Embryonic facial prominence (tissue), 1 donor: ENCODE measurements at regions not wholly inside any gene's neighbourhood (a gene's known extent, or its start where the extent isn't known, plus 50 kb on each side); places are given as distances from the start of the nearest gene placed in this dataset.

ENCODE experiments used
- DNase-seq: peaks from one replicate; pipeline ENCODE4 v3.0.0-alpha.2; 2016; ENCODE audit errors: extremely low spot score

- no peak for DNase-seq
Observed at GRCh38 chr6:113493991-113494390, 363.2 kb upstream of the MARCKS start.

GRCh38 chr6:113495521-113495920, 361.6 kb upstream of the MARCKS start:
- DNase-seq: no peak

DNA sequence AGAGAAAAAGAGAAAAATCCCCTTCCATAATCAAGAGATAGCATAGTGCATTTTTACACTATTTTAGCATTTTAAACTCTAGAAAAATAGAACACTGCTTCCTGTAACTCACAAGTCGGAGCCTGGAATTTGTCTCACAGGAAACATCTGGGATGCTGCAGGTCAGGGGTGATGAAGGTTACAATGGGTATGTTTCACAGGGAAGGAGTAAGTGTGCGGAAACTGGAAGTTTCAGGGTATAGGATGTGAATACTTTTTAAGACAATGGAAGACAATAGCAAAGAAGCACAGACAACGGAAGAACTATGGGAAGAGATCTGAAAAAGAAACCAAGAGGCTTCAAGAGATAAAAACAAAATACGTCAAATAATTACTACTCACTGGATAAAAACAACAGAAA, 361.0 kb upstream of the MARCKS start:
- no peak for DNase-seq

DNA sequence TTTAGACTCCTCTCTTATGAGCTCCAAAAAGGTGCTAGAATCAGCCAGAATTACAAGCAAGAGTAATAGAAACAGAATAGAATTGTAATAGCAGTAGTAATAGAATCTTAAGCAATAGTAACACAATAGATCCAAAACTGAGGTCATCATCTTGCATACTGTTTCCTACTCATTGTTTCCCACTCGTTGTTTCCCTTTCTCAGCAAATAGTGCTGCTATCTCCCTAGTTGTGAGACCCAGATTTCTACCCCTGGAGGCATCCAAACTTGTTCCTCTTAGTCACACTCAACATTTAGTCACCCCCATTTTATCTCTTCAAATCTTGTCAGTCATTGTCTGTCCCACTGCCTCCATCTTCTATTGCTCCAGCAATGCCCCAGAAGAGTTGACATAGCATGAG, 356.9 kb upstream of the MARCKS start:
- DNase-seq: no peak

DNA sequence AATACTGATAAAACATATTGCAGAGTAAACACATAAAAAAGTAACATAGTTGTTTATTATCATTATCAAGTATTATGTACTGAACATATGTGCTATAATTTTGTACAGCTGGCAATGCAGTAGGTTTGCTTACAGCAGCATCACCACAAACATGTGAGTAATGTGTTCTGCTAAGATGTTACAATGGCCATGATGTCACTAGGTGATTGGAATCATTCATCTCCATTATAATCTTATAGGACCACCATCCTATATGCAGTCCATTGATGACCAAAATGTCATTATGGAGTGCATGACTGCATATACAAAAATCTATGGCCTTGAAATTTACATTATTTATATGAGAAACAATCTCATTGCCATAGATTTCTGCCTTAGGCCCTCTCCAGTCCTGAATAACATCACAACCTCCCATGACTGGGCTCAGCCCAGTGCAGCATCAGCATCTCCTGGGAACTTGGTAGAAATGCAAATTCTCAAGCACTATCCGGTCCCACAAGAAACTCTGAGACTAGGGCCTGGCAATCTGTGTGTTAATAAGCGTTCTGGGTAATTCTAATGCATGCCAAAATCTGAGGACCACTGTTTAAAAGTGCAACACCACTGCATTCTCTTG, 352.0 kb upstream of the MARCKS start:
- no peak for DNase-seq

GRCh38 chr6:113508249-113508648, 348.9 kb upstream of the MARCKS start:
- DNase-seq: no peak

DNA sequence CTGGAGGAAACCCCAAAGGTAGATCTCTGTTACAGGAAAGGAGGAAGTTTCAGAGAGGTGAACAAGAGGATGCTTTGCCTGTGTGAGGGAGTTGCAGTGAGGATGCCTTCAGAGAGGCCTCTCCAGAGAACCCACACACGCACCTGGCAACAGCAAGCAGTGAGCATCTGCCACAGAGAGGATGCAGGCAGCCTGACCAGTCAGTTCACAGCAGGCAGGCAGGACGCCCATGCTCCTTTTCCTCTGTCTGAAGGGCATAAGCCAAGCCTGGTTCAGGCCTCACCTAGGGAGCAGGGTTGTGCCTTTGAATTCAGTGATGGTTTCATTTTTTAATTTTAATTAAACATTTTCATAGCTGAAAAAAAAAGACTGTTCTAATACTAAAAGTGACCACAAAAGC, 346.0 kb upstream of the MARCKS start:
- DNase-seq: no peak

DNA sequence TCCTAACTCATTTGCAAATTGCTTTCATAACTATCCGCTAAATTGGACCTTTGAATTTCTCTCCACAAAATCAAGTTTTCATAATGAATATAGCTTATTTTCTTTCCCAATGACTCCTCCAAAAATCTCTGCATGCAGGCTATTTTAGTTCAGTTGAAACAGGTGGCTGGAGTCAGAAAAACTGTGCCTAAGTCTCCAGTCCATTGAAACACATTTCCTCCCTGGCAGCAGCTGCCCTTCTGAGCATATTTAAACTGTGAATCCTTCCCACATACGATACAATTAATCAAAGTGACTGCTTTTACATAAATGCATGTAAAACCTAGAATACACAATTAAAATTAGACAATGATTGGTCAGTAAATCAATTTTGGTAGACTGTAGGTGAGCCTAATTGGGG, 344.6 kb upstream of the MARCKS start:
- no peak for DNase-seq

- no peak for DNase-seq
Observed at GRCh38 chr6:113513086-113513485, 344.1 kb upstream of the MARCKS start.

DNA sequence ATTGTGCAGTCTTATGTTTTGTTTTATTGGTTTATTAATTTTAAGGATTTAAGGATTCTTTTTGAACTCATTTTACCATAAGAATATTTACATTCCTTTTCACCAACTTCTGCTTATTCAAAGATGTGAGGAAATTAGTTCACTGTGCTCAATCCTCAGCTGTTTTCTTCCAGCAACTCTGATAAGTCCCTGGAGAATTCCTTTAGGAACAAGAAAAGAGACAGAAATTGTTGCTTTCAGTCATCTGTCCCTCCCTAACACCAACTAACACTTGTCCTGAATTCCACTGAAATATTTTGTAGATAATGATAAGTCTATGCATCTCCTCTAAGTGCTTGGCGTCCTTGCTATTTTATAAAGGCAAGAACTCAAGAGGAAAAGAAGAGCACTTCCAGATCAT, 334.8 kb upstream of the MARCKS start:
- DNase-seq: no peak

DNA sequence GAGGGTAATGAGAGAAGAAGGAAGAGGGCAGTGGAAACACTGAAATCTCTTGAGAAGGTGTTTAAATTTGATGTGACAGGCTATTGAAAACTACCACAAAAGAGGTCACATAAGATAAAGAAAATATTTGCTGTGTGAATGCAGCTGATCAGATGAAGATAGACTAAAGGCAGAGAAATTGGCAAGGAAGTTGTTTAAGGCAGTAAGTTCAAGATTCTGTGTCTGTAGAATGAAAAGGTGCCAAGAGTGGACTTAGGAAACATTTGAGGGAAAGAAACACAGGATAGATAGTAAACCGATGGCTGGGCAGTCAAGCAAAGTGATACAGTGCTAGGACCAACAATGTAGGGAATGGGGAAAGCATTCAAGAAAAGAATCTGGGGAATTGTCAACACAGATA, 332.3 kb upstream of the MARCKS start:
- DNase-seq: no peak

- no peak for DNase-seq
Observed at GRCh38 chr6:113526553-113526952, 330.6 kb upstream of the MARCKS start.

GRCh38 chr6:113526995-113527394, 330.1 kb upstream of the MARCKS start:
- no peak for DNase-seq

GRCh38 chr6:113528111-113528510, 329.0 kb upstream of the MARCKS start:
- DNase-seq: no peak

GRCh38 chr6:113529196-113529595, 327.9 kb upstream of the MARCKS start:
- no peak for DNase-seq

DNA sequence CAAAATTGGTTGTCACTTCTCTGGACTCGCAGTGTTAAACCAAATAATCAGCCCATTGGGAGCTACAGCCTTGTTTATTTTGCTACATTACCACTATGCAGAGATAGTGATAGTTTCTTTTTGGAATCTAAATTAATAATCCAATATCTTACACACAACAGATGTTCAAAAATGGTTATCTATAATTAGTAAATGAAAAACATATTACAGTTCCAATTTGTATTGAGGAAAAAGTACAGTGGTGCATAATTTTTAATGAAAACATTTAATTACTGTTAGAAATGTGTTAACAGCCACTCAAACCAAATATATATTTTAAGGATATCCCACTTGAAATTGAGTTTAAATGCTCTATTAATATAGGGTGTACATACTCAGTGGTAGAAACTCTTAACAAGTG, 327.3 kb upstream of the MARCKS start:
- no peak for DNase-seq

GRCh38 chr6:113530769-113531168, 326.4 kb upstream of the MARCKS start:
- DNase-seq: no peak

GRCh38 chr6:113539202-113539601, 317.9 kb upstream of the MARCKS start:
- DNase-seq: no peak

DNA sequence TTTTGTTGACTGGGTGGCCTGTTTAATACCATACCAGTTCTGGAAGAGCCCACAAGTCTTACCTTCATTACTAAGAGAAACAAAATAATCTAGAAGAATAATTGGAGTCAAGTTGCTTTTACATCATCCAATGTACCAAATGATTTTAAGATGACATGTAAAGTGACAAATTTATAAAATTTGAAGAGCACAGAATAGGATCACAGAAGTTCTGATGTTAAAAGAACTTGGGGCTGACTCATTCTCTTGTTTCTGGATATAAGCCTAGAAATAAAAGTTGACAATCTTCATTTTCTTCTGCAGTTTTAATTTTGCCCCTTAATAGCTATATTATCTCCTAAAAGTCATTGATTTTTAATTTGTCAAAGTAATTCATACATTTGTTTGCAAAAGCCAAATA, 317.5 kb upstream of the MARCKS start:
- no peak for DNase-seq

DNA sequence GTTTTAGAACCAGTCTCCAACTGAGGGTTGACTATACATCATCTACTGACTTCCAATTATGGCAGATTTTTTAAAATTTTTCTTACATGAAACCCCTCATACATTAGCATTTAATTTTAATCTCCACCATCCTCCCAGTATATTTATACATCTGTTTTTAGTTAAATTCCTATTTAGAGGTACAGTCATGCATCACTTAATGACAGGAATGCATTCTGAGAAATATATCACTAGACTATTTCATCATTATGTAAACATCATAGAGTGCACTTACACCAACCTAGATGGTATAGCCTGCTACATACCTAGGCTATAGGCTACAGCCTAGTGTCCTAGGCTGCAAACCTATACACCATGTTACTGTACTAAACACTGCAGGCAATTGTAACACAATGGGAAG, 316.7 kb upstream of the MARCKS start:
- no peak for DNase-seq

DNA sequence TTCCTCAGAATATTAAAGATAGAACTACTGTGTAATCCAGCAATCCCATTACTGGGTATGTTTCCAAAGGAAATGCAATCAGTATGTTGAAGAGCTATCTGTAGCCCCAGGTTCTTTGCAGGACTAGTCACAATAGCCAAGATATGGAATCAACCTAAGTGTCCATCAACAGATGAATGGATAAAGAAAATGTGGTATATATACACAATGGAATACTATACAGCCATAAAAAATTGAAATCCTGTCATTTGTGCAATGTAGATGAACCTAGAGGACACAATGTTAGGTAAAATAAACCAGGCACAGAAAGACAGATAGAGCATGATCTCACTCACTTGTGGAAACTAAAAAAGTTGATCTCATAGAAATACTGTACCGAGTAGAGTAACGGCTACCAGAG, 306.0 kb upstream of the MARCKS start:
- no peak for DNase-seq

GRCh38 chr6:113556775-113557174, 300.4 kb upstream of the MARCKS start:
- no peak for DNase-seq

DNA sequence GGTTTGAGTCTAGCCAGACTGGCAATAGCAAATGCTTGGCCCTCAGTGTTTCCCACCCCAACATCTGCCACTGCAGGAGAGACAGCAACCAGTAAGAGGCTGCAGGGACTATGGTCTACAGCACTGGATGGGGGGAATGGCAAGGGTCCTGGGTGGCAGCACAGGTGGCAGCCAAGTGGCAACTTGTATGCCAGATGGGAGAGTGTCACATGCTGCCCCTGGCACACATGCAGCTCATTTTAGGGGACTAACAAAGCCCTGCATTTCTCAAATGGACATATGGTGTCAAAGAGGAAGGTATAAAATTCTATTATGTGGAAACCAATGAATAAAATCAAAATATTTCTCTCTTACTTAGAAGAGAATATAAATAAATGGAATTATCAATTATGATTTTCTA, 298.7 kb upstream of the MARCKS start:
- no peak for DNase-seq

DNA sequence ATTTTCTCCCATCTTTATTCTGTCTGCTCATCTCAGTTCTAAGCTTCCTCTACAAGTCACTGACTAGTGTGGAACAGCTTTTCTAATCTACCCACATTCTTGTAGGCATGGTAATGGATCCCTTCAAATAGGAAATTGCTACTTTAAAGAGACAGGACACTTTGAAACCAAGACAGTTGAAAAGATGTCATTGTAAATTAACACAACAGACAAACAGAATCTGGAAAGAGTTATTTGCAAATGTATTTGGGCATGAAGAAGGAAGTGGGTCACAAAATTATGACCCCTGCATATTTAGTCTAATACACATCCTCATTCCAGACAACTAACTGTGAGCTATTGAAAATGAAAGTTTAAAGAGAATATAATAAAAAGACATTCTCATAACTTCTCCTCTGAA, 298.2 kb upstream of the MARCKS start:
- no peak for DNase-seq

- DNase-seq: no peak
Observed at GRCh38 chr6:113560376-113560775, 296.8 kb upstream of the MARCKS start.
